Activated CD4-positive, alpha-beta T cell treated with anti-CD3 and anti-CD28 coated beads, Interleukin-2, Interleukin-4, amounts not matched to agents 100 ng/mL and 50 ng/mL, durations not matched to agents 16 hours and 8 hours (primary cell): ENCODE measurements at regions not wholly inside any gene's neighbourhood (a gene's known extent, or its start where the extent isn't known, plus 50 kb on each side); places are given as distances from the start of the nearest gene placed in this dataset.

ENCODE experiments used
- DNase-seq: peaks from one replicate; pipeline ENCODE4 v3.0.0-alpha.2; 2020; ENCODE audit warnings: low spot score

DNA sequence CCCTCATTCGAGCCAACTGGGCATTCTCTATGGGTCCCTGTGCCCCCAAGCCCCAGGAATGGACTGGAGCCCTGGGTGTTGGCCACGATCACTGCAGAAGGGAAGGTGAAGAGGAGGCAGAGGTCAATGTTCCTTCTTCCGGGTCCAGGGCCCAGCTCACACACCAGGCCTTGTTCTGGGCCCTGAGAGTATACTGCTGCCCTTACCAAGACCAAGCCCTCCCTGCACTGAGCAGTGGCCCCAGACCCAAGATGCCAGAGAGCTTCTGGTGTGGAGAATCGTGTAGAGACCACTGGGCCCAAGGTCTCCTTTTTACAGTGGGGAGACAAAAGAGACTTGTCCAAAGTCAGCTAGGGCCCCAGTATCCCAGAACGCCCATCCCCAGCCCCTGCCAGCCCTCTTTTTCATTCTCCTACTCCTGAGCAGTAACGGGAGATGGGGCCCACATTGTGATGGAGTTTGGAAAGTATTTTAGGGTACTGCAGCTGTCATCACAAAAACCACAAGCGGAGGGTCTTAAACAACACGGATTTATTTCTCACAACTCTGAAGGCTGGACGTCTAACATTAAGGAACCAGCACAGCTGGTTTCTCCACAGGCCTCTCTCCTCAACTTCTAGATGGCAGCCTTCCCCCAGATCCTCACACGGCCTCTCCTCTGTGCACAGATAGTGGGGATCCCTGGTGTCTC, 79.4 kb downstream of the PDGFA start:
- no peak for DNase-seq

DNA sequence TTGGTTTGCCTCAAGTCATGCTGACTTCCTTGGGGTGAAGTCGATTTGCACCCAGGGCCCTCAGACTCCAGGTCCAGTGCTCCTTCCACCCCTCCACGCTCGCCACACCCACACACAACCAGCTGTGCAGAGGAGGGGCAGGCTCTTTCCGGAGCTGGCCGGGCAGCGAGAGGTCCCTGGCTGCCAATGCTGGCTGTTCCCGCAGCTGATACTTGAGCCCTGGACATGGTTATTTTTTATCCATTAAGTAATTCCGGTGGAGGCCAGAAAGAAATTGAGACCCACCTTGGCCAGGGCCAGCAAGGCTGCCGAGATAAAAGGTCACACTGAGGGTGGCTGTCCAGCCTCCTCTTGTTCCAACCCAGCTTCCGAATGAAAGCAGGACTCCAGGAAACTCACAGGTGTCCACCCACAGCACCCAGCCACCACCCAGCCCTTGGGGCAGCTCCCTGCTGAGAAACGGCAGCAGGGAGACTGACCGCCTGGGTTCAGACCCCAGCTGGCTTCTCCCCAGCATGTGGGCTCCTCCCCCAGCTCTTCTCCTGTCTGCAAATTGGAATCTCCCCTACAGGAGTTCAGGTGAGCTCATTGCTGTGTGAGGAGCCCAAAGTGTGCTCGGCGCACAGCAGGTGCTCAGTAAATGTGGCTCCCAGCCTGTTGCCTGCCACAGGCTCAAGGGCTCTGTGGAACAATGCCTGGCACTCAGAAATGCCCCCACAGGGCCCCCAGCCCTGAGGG, 77.8 kb downstream of the PDGFA start:
- no peak for DNase-seq

DNA sequence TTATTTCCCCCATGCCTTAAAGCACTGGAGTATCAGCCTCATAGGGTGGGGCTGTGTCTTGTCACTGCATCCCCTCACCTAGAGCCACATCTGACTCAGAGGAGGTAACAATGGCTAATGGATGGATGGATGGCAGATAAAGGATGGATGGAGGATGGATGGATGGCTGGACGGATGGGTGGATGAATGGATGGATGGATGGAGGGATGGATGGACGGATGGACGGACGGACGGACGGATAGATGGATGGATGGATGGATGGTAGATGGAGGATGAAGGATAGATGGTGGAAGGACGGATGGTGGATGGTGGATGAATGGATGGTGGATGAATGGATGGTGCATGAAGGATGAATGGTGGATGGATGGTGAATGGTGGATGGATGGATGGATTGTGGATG, 77.2 kb downstream of the PDGFA start:
- no peak for DNase-seq

DNA sequence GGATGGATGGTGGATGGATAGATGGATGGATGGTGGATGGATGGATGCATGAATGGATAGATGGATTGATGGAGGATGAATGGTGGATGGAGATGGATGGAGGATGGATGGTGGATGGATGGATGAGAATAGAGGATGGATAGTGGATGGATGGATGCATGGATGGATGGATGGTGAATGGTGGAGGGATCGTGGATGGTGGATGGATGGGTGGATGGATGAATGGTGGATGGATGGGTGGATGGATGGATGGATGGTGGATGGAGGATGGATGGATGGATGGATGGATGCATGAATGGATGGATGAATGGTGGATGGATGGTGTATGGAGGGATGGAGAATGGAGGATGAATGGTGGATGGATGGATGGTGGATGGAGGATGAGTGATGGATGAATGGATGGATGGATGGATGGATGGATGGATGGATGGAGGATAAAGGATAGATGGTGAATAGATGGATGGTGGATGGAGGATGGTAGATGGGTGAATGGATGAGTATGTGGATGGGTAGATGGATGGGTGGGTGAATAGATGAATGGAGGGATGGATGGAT, 76.3 kb downstream of the PDGFA start:
- DNase-seq, result no peak

DNA sequence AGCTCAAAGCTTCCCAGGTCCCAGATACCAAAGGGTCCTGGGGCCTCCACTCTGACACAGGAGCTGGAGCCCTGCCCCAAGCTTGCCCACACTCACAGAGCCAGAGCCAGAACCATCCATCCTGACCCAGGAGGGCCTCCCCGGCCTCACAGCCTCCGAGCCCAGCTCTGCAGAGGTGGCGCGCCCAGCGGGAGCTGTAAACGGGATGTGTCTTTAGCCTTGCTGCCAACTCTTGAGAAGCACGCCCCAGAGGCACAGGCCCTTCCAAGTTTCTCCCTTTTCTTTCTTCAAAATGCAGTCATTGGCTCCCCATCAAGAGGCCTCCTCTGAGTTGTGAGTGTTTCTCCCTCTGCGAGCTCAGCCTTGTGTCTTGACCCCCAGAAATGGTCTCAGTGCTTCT, 75.0 kb downstream of the PDGFA start:
- DNase-seq, result no peak

DNA sequence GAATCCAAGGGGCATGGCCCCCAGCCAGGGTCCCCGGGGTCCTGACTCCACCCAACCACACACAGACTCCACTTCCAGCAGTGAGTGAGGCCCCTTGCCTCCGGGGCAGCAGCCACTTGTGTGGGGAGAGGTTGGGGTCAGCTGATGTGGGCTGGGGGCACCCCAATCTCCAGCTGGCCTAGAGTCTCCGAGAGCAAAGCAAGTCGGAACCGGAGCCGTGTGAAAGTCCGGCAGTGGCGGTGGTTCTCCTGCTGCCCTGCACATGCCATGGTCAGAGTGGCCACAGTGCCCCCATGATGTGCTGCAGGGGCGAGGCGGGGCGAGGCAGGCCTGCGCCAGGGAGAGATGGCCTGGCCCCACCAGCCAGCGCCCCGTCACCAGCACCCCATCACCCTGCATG, 74.6 kb downstream of the PDGFA start:
- DNase-seq, result no peak

DNA sequence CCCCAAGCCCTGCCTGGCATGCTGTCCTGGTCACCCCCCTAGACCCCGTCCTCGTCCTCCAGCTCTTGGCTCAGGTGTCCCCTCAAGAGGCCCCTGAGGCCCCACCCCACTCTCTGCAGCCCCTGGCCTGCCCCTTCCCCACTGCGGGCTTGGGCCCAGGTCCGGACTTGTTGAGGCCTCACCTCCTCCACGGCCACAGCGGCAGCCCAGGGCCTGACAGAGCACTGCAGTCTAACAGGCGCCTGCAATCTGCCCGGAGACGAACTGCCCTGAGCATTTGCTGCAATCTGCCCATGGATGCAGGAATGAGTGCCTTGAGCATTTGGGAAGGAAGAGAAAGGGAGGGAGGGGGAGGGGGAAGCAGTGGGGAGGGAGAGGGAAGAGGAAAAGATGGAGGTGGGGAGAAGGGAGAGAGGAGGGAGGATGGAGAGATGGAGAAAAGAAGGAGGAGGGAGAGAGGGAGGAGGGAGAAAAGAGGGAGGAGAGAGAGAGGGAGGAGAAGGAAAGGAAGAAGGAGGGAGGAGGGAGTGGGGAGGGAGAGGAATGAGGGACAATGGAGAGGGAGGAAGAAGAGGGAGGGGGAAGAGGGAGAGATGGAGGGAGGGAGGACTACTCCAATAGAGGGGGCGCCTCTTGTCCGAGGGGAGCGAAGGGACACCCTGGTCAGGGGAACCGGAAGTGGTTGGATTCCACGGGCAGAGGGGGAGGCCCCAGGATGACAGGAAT, 73.9 kb downstream of the PDGFA start:
- DNase-seq, result no peak

DNA sequence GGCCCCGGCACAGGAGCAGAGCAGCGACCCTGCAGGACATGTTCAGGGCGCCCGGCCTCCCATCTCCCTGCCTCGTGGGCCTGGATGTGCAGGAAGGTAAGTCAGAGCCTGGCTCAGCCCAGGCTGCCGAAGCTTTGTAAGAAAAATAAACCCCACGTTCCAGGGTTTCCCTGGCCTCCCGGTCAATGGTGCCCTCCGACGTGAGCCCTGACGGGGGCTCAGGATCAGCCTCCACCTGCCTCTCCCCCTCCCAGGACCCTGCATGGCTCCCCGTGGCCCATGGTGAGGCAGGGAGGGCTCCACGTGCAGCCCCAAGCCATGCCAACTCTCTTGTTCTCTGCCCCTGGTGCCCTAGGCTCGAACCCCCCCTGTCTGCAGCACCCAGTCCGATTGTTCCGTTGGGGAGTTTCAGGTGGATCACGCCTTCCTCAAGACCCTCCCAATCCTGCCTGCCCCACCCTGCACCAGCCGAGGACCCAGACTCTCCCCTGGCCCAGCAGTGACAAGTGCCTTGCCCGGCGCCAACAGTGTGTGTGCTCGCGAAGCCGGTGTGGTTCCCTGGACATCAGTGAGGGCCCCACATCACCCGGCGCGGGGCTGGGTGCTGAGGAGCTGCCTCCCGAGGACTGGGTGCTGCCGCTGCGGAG, 73.2 kb downstream of the PDGFA start:
- no peak for DNase-seq
